ENCODE measurements at regions not wholly inside any gene's neighbourhood (a gene's known extent, or its start where the extent isn't known, plus 50 kb on each side); places are given as distances from the start of the nearest gene placed in this dataset.

GRCh38 chr7:71026680-71027079 lies 105.3 kb upstream of the GALNT17 start:
- Histone ChIP-seq H3K4me3 (no peak overlapping the region), H3K27me3 (no peaks in the 10 kb centered on the region), H3K36me3 (no peaks in the 10 kb centered on the region), H3K4me1 (ENCODE audit: low read depth) (no peaks in the 10 kb centered on the region), H3K27ac (no peak overlapping the region), H3K9me3 (ENCODE audit: low read depth) (no peaks in the 10 kb centered on the region)
- DNase-seq (ENCODE audit: low read depth in 1 of 2, low spot score in 1 of 2): no peak
- no peak for TF ChIP-seq CTCF (IDR thresholded peaks at IDR 0.05; ENCODE audit: low read depth, low read length)

- no peak for TF ChIP-seq CTCF (IDR thresholded peaks at IDR 0.05; ENCODE audit: low read depth, low read length)
- H3K9me3 ChIP-seq (ENCODE audit: low read depth): no peaks in the 10 kb centered on the region
- no peaks in the 10 kb centered on the region for H3K36me3 ChIP-seq
- no peak overlapping the region for H3K4me3 ChIP-seq
- no peaks in the 10 kb centered on the region for H3K27me3 ChIP-seq
- no peaks in the 10 kb centered on the region for H3K4me1 ChIP-seq (ENCODE audit: low read depth)
- DNase-seq (ENCODE audit: low read depth in 1 of 2, low spot score in 1 of 2): no peak
- no peak overlapping the region for H3K27ac ChIP-seq
These were observed 97.7 kb upstream of the GALNT17 start for GRCh38 chr7:71034243-71034642.

GRCh38 chr7:71042591-71042990 lies 89.4 kb upstream of the GALNT17 start:
- H3K27ac ChIP-seq: no peak overlapping the region
- H3K27me3 ChIP-seq: no peaks in the 10 kb centered on the region
- no peaks in the 10 kb centered on the region for H3K36me3 ChIP-seq
- no peak for DNase-seq (ENCODE audit: low read depth in 1 of 2, low spot score in 1 of 2)
- no peak for TF ChIP-seq CTCF (IDR thresholded peaks at IDR 0.05; ENCODE audit: low read depth, low read length)
- H3K4me1 ChIP-seq (ENCODE audit: low read depth): peaks cover 11% of the 10 kb centered on the region
- no peak overlapping the region for H3K4me3 ChIP-seq
- no peaks in the 10 kb centered on the region for H3K9me3 ChIP-seq (ENCODE audit: low read depth)

GRCh38 chr7:71050492-71050891 lies 81.5 kb upstream of the GALNT17 start:
- H3K9me3 ChIP-seq (ENCODE audit: low read depth): no peaks in the 10 kb centered on the region

GRCh38 chr7:71055504-71055903 lies 76.4 kb upstream of the GALNT17 start:
- no peak for TF ChIP-seq CTCF (IDR thresholded peaks at IDR 0.05; ENCODE audit: low read depth, low read length)
- H3K27me3 ChIP-seq: no peaks in the 10 kb centered on the region
- H3K36me3 ChIP-seq: no peaks in the 10 kb centered on the region
- H3K4me1 ChIP-seq (ENCODE audit: low read depth): no peaks in the 10 kb centered on the region
- H3K9me3 ChIP-seq (ENCODE audit: low read depth): no peaks in the 10 kb centered on the region
- H3K4me3 ChIP-seq: no peak overlapping the region
- DNase-seq (ENCODE audit: low read depth in 1 of 2, low spot score in 1 of 2): no peak
- no peak overlapping the region for H3K27ac ChIP-seq

More at GRCh38 chr7:71050492-71050891, 81.5 kb upstream of the GALNT17 start:
- no peak overlapping the region for H3K4me3 ChIP-seq
- H3K27me3 ChIP-seq: no peaks in the 10 kb centered on the region
- DNase-seq (ENCODE audit: low read depth in 1 of 2, low spot score in 1 of 2): no peak
- H3K4me1 ChIP-seq (ENCODE audit: low read depth): no peaks in the 10 kb centered on the region
- no peak for TF ChIP-seq CTCF (IDR thresholded peaks at IDR 0.05; ENCODE audit: low read depth, low read length)
- no peaks in the 10 kb centered on the region for H3K36me3 ChIP-seq
- H3K27ac ChIP-seq: no peak overlapping the region
